Inflammatory macrophage treated with lipopolysaccharide for 4 hours (primary cell): ENCODE measurements at regions not wholly inside any gene's neighbourhood (a gene's known extent, or its start where the extent isn't known, plus 50 kb on each side); places are given as distances from the start of the nearest gene placed in this dataset.

Experiments
- DNase-seq: peaks from one replicate; pipeline ENCODE4 v3.0.0-alpha.2; 2020

- DNase-seq = no peak
Measured at GRCh38 chr7:115704884-115705283, 325.7 kb downstream of the TFEC start.

GRCh38 chr7:115701141-115701540, 329.4 kb downstream of the TFEC start:
- no peak for DNase-seq

GRCh38 chr7:115694424-115694823, 336.1 kb downstream of the TFEC start:
- DNase-seq = no peak

GRCh38 chr7:115693779-115694178, 336.8 kb downstream of the TFEC start:
- DNase-seq = no peak

- DNase-seq = no peak
Measured at GRCh38 chr7:115689941-115690340, 340.6 kb downstream of the TFEC start.

GRCh38 chr7:115683093-115683492, 347.5 kb downstream of the TFEC start:
- DNase-seq = no peak

GRCh38 chr7:115682507-115682906, 348.1 kb downstream of the TFEC start:
- no peak for DNase-seq

- no peak for DNase-seq
Measured at GRCh38 chr7:115680921-115681320, 349.6 kb downstream of the TFEC start.

- peak; percentile 36 for DNase-seq
Measured at GRCh38 chr7:115679976-115680375, 350.6 kb downstream of the TFEC start.

- no peak for DNase-seq
Measured at GRCh38 chr7:115679423-115679822, 351.1 kb downstream of the TFEC start.

- no peak for DNase-seq
Measured at GRCh38 chr7:115678086-115678982, 352.2 kb downstream of the TFEC start.

- DNase-seq = no peak
Measured at GRCh38 chr7:115676707-115677106, 353.9 kb downstream of the TFEC start.

GRCh38 chr7:115676080-115676479, 354.5 kb downstream of the TFEC start:
- no peak for DNase-seq

GRCh38 chr7:115674467-115675024, 356.0 kb downstream of the TFEC start:
- DNase-seq = no peak

- DNase-seq = no peak
Measured at GRCh38 chr7:115672024-115672423, 358.5 kb downstream of the TFEC start.

GRCh38 chr7:115662676-115663075, 367.9 kb downstream of the TFEC start:
- no peak for DNase-seq

- no peak for DNase-seq
Measured at GRCh38 chr7:115662120-115662519, 368.4 kb downstream of the TFEC start.

- DNase-seq = no peak
Measured at GRCh38 chr7:115658223-115658622, 372.3 kb downstream of the TFEC start.

GRCh38 chr7:115654384-115655214, 376.0 kb downstream of the TFEC start:
- no peak for DNase-seq

- DNase-seq = no peak
Measured at GRCh38 chr7:115649429-115649828, 381.1 kb downstream of the TFEC start.

- no peak for DNase-seq
Measured at GRCh38 chr7:115647712-115648111, 382.9 kb downstream of the TFEC start.

- no peak for DNase-seq
Measured at GRCh38 chr7:115642194-115642593, 388.4 kb downstream of the TFEC start.

GRCh38 chr7:115638853-115639252, 391.7 kb downstream of the TFEC start:
- no peak for DNase-seq

- DNase-seq = no peak
Measured at GRCh38 chr7:115637128-115637527, 393.4 kb downstream of the TFEC start.
